HepG2 (cell line): ENCODE measurements at regions not wholly inside any gene's neighbourhood (a gene's known extent, or its start where the extent isn't known, plus 50 kb on each side); places are given as distances from the start of the nearest gene placed in this dataset.

Experiments
- ATAC-seq: fragments of 200-7000 bp; cut with Tn5 transposase; 3 replicates; pipeline ENCODE4 v1.9.1; 2020; ENCODE audit warnings: mild to moderate bottlenecking, moderate library complexity
- BruUV-seq: library from RNA; stranded (reverse); fragments of 400-500 nt; replicated peaks from 2 replicates; lab custom pipeline; 2021; lab: Mats Ljungman, UMichigan
- CTCF ChIA-PET: fragments of 300-600 bp; formaldehyde crosslinking; extraction: SDS; loops from one replicate; lab custom pipeline; 2021; ENCODE audit warnings: low total read pairs, inconsistent platforms, low intra/inter-chr PET ratio; lab: Yijun Ruan, JAX
- POLR2A ChIA-PET: fragments of 350-600 bp; sonication (Branson Sonifier 250); formaldehyde crosslinking; loops from one replicate; lab custom pipeline; 2020; ENCODE audit warnings: antibody characterized with exemption, inconsistent platforms; lab: Yijun Ruan, JAX
- DNase-seq: peaks from one replicate; pipeline ENCODE4 v3.0.0-alpha.2; 2015; ENCODE audit warnings: low spot score
- FAIRE-seq: peaks from 3 replicates; lab custom pipeline; 2011; peaks lifted over from hg19 to GRCh38; lab: Jason Lieb, UNC
- H2AFZ ChIP-seq: one replicate; pipeline ENCODE4 v1.6.1; 2011; ENCODE audit warnings: low read length, inconsistent platforms
- H3K27ac ChIP-seq: fragments of 300-600 bp; 3 replicates; pipeline ENCODE4 v1.8.0; 2011; ENCODE audit warnings: mixed run types, mild to moderate bottlenecking, mixed read lengths, low read length, inconsistent platforms; ENCODE audit not compliant: insufficient read depth; ENCODE audit errors: extremely low read length
- H3K27me3 ChIP-seq, 2 experiments: fragments of 200-600 bp in 1 of 2; 2 replicates in 1 of 2; 3 replicates in 1 of 2; pipeline versions ENCODE4 v1.6.0 to v1.8.0; 2011; ENCODE audit warnings: low read length in 2 of 2, mild to moderate bottlenecking in 2 of 2, moderate library complexity in 2 of 2, inconsistent platforms in 1 of 2; ENCODE audit not compliant: insufficient read depth in 2 of 2, control insufficient read depth in 1 of 2
- H3K36me3 ChIP-seq, 2 experiments: fragments of 200-600 bp in 1 of 2; replicated peaks in 1 of 2; 2 replicates in 1 of 2; 3 replicates in 1 of 2; pipeline versions ENCODE4 v1.5.1 to v1.8.0; 2011; ENCODE audit warnings: low read length in 2 of 2, inconsistent platforms in 1 of 2; ENCODE audit not compliant: insufficient read depth in 2 of 2, control insufficient read depth in 1 of 2
- H3K4me1 ChIP-seq: 2 replicates; pipeline ENCODE4 v1.5.1; 2012; ENCODE audit warnings: low read length, inconsistent platforms; ENCODE audit not compliant: insufficient read depth
- H3K4me2 ChIP-seq: 2 replicates; pipeline ENCODE4 v1.6.0; 2011; ENCODE audit warnings: low read depth, low read length, inconsistent platforms
- H3K4me3 ChIP-seq, 3 experiments: fragments of 200-600 bp in 1 of 3; sonication (generic), shearing (Covaris generic) in 1 of 3; replicated peaks in 1 of 3; 2 replicates each; pipeline ENCODE4 v1.5.1; 2011 to 2016; ENCODE audit warnings: low read length in 3 of 3, inconsistent platforms in 2 of 3, low read depth in 2 of 3, mild to moderate bottlenecking in 2 of 3, control low read depth in 1 of 3, mixed read lengths in 1 of 3; ENCODE audit not compliant: insufficient read depth in 1 of 3
- H3K79me2 ChIP-seq: one replicate; pipeline ENCODE4 v1.6.1; 2011; ENCODE audit warnings: low read length, inconsistent platforms; ENCODE audit not compliant: insufficient read depth
- H3K9ac ChIP-seq: 2 replicates; pipeline ENCODE4 v1.6.0; 2011; ENCODE audit warnings: mild to moderate bottlenecking, low read depth, low read length, inconsistent platforms; ENCODE audit not compliant: insufficient read depth
- H3K9me3 ChIP-seq: 2 replicates; pipeline ENCODE4 v1.5.1; 2012; ENCODE audit warnings: mild to moderate bottlenecking, low read length
- H4K20me1 ChIP-seq: 2 replicates; pipeline ENCODE4 v1.6.0; 2011; ENCODE audit warnings: inconsistent platforms, mild to moderate bottlenecking, low read length, moderate library complexity; ENCODE audit not compliant: insufficient read depth
- CCAR2 ChIP-seq: fragments of 200-400 bp; formaldehyde crosslinking; optimal IDR thresholded peaks from 2 replicates; pipeline ENCODE3; 2018; ENCODE audit warnings: low read depth, mild to moderate bottlenecking, low read length, moderate library complexity
- JDP2 ChIP-seq: sonication (generic); formaldehyde crosslinking; IDR thresholded peaks from 2 replicates; pipeline ENCODE4 v1.8.1; 2022; ENCODE audit warnings: missing genetic modification reagents, borderline replicate concordance
- NPAS2 ChIP-seq: sonication (generic); formaldehyde crosslinking; IDR thresholded peaks from 2 replicates; pipeline ENCODE4 v1.8.0; 2022; ENCODE audit warnings: mild to moderate bottlenecking, missing genetic modification reagents, borderline replicate concordance
- POLR2A ChIP-seq, 2 experiments: IDR thresholded peaks; 2 replicates each; pipeline ENCODE4 v1.6.1; 2011; ENCODE audit warnings: low read depth in 2 of 2, low read length in 2 of 2, mild to moderate bottlenecking in 1 of 2, moderate library complexity in 1 of 2; ENCODE audit not compliant: insufficient read depth in 1 of 2
- RERE ChIP-seq: IDR thresholded peaks from 2 replicates; pipeline ENCODE4 v1.6.1; 2016; ENCODE audit warnings: low read depth, missing genetic modification reagents, missing compliant biosample characterization
- SYNCRIP ChIP-seq: fragments of 200-400 bp; formaldehyde crosslinking; IDR thresholded peaks from 2 replicates; pipeline ENCODE4 v1.6.1; 2018; ENCODE audit warnings: mild to moderate bottlenecking, low read depth, low read length; ENCODE audit not compliant: insufficient read depth
- ZBTB39 ChIP-seq: sonication (generic); formaldehyde crosslinking; IDR thresholded peaks from 2 replicates; pipeline ENCODE4 v1.5.0; 2020; ENCODE audit warnings: missing genetic modification reagents
- ZFYVE20 ChIP-seq: sonication (generic); formaldehyde crosslinking; IDR thresholded peaks from 2 replicates; pipeline ENCODE4 v1.8.0; 2023; ENCODE audit warnings: low read depth, mild to moderate bottlenecking, moderate library complexity, missing genetic modification reagents, borderline replicate concordance
- ZNF605 ChIP-seq: sonication (generic); formaldehyde crosslinking; IDR thresholded peaks from 2 replicates; pipeline ENCODE4 v1.8.0; 2022; ENCODE audit warnings: mild to moderate bottlenecking, missing genetic modification reagents
- ZNF749 ChIP-seq: sonication (generic); formaldehyde crosslinking; IDR thresholded peaks from 2 replicates; pipeline ENCODE4 v1.8.0; 2022; ENCODE audit warnings: mild to moderate bottlenecking, missing genetic modification reagents, moderate library complexity, borderline replicate concordance
- WGBS: methylation state at CpG from one replicate; pipeline ENCODE4 v1.1.6; 2017; ENCODE audit warnings: low lambda C conversion rate; 5-methylcytosine and 5-hydroxymethylcytosine counted together
- in situ Hi-C: cut with HindIII; loops from 2 replicates; pipeline ENCODE4 v1.10.0; 2017; ENCODE audit warnings: low pct_unique_long_range_greater_than_20kb; ENCODE audit not compliant: extremely low pct_ligation_motif_present
- intact Hi-C: fragments of 100-400 bp; cut with micrococcal nuclease; formaldehyde crosslinking; loops from one replicate; pipeline ENCODE4 v1.10.0; 2022; ENCODE audit not compliant: unreplicated experiment

DNA sequence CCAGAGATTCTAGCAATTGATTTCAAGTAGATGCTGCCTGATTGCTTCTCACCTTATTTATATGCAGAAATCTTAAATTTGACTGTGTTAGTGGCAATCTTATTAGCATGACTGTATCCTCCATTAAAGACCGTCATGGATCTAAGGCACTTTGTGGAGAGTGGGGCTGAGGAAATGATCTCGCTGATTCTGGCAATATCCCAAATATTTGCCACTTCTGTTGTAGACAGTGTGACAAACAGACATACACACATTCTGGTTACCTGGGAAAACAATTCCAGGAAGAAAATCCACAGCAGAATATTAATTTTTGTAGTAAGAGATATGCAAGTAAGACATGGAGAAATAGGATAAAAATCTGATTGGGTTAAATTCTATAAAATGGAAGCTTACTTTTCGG, 269.0 kb upstream of the G2E3 start:
- ChIA-PET POLR2A (no interaction called here), CTCF (no interaction called here)
- 2% methylated on average over 3 of the region's 3 CpGs for WGBS
- Histone ChIP-seq H3K4me1 (no peaks in the 10 kb centered on the region), H3K4me3 (no peak overlapping the region), H3K9me3 (no peaks in the 10 kb centered on the region), H3K27me3 (no peaks in the 10 kb centered on the region), H3K27ac (no peak overlapping the region), H3K9ac (no peak overlapping the region), H2AFZ (no peak overlapping the region), H3K36me3 (no peaks in the 10 kb centered on the region), H3K79me2 (no peaks in the 10 kb centered on the region), H4K20me1 (no peaks in the 10 kb centered on the region), H3K4me2 (no peak overlapping the region)
- no peak for DNase-seq
- FAIRE-seq = no peak
- in situ Hi-C loops = no loop called here
- intact Hi-C loops = no loop called here
- no peak for ATAC-seq
- no TSS peak for BruUV-seq
- TF ChIP-seq NPAS2 (CRISPR knock-in tag) (no peak), RERE (CRISPR knock-in tag) (no peak), ZFYVE20 (CRISPR knock-in tag) (no peak), SYNCRIP (no peak), ZNF605 (CRISPR knock-in tag) (no peak), ZNF749 (no peak), CCAR2 (no peak), POLR2A (IDR thresholded peaks at IDR 0.05; ENCODE audit: insufficient read depth in 1 of 2, low read depth in 2 of 2, low read length in 2 of 2) (no peak), JDP2 (CRISPR knock-in tag) (no peak), ZBTB39 (CRISPR knock-in tag) (no peak)
